HG03571 (cell line): ENCODE measurements at regions not wholly inside any gene's neighbourhood (a gene's known extent, or its start where the extent isn't known, plus 50 kb on each side); places are given as distances from the start of the nearest gene placed in this dataset.
"Not testable (repeated sequence)": the region's sequence is repeated elsewhere in the genome, so short reads cannot be mapped to it uniquely, and the experiment has no call there.

ENCODE experiments used
- ATAC-seq: cut with Tn5 transposase; IDR thresholded peaks from one replicate; pipeline ENCODE4 v1.9.1; 2021; ENCODE audit not compliant: unreplicated experiment

DNA sequence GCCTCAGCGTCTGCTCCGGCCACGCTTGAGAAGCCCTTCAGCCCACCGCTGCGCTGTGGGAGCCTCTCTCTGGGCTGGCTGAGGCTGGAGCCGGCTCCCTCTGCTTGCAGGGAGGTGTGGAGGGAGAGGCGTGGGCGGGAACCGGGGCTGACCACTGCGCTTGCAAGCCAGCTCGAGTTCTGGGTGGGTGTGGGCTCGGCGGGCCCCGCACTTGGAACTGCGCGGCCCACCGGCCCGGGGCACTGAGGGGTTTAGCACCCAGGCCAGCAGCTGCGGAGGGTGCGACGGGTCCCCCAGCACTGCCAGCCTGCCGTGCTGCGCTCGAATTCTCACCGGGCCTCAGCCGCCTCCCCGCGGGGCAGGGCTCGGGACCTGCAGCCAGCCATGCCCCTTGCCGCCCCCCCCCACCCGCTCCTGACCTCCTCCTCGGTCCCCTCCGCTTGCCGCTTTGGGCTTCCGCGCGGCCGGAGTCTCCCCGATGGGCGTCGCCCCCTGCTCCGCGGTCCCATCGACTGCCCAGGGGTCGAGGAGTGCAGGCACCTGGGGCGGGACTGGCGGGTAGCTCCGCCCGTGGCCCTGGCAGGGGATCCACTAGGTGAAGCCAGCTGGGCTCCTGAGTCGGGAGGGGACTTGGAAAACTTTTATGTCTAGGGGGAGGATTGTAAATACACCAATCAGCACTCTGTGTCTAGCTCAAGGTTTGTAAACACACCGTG lies 106.7 kb downstream of the RAP2B start:
- no peak for ATAC-seq

- no peak for ATAC-seq
Measured at GRCh38 chr3:153269730-153270129, 107.7 kb downstream of the RAP2B start.

DNA sequence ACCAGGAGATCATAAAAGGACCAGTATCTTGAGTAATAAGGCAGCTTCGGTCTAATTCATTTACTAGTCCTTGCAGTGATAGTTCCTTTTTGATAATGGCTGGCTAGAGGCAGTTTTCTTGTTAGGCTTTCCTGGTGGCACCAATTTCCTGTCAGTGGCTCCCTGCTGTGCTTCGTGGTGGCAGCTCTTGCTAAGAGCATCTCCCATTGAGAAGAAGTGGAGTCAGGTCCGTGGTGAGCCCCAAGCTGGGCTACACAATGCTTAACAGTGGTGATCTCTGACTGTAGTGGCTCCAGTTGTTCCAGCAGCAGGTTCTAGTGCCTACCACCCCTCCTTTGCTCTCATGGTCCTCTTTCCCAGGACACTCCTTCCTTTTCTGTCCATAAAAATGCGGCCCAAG lies 111.2 kb downstream of the RAP2B start:
- no peak for ATAC-seq

DNA sequence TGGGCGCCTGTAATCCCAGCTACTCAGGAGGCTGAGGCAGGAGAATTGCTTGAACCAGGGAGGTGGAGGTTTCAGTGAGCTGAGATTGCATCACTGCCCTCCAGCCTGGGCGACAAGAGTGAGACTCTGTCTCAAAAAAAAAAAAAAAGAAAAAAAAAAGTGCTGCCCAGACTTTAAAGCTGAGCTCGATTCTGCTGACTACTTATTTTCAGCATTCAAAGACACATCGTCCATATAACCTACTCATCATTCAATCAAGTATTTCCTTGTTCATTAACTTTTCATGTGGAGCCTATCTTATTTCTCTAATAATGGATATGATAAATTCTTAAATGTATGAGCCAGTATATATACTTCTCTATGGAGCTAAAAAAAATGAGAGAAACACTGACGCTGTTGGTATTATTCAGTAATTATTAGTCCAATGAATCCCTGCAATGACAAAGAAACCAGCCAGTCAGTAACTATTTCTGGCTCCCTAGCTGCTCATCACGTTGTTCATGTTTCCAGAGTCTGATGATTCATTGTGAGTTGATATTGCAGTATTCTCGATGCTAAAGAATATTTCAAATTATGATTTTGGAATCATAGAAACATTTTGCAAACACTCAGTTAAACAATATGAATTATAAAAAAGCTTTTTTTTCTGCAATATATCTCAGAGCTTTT lies 111.9 kb downstream of the RAP2B start:
- no peak for ATAC-seq

DNA sequence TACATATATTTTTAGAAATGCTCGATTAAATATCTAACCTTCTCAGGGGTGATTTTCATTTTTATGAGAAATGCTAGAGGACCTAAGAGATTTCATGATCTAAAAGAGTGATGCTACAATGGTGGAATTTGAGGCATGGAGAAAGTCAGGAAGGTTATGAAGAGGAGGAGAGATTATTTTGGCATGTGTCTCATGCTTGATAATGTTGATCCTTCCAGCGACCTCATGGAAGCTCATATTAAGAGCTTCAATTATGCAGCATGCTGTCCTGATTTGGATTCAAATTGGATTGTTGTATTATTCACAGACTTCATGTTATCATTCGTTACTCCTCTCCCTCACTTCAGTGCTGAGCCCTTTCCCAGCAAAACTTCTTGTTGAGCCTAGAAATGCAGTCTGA lies 112.5 kb downstream of the RAP2B start:
- no peak for ATAC-seq

DNA sequence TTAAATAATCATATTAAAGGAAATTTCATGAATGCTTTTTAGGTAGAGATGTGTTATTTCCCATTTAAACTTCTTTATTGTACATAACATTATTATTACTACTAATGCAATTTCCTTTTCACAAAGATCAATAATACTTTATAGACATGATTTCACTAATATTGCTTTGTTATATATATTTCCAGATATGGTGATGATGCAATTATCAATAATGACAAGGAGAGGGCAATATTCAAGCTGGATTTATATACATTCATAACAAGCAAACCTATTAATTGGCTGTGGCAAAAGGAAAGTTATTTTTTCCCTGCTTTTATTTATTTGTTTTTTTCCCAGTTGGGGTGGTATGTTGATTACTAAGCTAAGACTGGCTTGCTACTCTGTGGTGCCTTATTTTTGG lies 113.5 kb downstream of the RAP2B start:
- no peak for ATAC-seq

- no peak for ATAC-seq
Measured at GRCh38 chr3:153277029-153277428, 115.0 kb downstream of the RAP2B start.

DNA sequence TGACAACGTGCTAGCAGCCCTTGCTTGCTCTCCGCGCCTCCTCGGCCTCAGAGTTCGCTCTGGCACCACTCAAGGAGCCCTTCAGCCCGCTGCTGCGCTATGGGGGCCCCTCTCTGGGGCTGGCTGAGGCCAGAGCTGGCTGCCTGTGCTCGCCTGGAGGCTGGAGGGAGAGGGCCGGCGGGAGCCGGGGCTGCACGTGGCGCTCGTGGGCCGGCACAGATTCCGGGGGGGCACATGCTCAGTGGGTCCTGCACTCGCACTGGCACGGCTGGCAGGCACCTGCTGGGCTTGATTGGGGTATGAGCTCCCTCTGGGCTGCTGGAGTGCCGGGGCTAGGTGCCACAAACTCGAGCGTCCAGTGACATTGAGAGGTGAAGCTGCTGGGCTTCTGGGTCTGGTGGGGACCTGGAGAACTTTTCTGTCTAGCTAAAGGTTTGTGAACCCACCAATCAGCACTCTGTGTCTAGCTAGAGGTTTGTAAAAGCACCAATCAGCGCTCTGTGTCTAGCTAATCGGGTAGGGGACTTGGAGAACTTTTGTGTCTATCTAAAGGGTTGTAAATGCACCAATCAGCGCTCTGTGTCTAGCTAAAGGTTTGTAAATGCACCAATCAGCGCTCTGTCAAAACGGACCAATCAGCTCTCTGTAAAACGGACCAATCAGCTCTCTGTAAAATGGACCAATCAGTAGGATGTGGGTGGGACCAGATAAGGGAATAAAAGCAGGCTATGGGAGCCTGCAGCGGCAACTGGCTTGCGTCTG lies 119.4 kb downstream of the RAP2B start:
- not testable (repeated sequence) for ATAC-seq

DNA sequence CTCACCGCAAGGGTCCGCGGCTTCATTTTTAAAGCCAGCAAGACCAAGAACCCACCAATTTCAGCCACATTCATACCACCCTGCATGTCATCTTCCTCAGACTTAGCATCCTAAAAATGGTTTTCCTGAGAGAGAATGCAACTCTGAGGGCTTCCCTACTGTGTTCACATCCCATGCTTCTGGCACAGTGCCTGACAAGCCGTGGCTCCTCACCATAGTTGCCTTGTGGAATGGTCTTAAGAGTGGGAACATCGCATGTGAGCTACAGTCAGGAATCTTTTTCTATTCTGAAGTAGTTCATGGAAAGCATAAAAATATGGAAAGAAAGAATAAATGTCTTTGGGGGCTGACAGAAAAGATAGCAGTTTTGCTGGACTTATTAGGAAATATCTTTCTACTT lies 120.3 kb downstream of the RAP2B start:
- ATAC-seq = no peak

GRCh38 chr3:153284282-153284938 lies 122.4 kb downstream of the RAP2B start:
- ATAC-seq = no peak

DNA sequence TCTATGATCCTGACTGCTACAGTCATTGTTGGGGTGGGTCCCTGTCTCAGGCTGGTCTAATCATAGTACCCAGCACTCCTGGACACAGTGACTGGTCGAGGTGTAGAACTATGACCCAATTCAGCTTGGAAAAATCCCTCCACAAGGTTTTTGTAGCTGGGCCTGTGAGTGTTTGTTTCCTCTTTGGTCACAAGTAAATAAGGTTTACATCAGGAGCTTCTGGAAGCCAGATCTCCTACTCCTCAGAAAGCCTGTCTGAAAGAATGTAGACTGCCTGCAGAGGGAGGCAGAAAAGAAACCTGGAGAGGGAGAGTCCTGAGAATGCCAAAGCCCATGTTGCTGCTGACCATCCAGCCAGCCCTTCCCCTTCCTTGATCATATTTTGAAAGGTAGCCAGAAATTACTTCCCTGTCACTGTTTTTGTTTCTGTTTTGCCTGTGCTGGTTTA lies 123.2 kb downstream of the RAP2B start:
- ATAC-seq = no peak

GRCh38 chr3:153285982-153286381 lies 124.0 kb downstream of the RAP2B start:
- no peak for ATAC-seq

- no peak for ATAC-seq
Measured at GRCh38 chr3:153287017-153287416, 125.0 kb downstream of the RAP2B start.

- ATAC-seq = no peak
Measured at GRCh38 chr3:153289334-153289808, 127.3 kb downstream of the RAP2B start.

GRCh38 chr3:153290268-153291015 lies 128.4 kb downstream of the RAP2B start:
- no peak for ATAC-seq

DNA sequence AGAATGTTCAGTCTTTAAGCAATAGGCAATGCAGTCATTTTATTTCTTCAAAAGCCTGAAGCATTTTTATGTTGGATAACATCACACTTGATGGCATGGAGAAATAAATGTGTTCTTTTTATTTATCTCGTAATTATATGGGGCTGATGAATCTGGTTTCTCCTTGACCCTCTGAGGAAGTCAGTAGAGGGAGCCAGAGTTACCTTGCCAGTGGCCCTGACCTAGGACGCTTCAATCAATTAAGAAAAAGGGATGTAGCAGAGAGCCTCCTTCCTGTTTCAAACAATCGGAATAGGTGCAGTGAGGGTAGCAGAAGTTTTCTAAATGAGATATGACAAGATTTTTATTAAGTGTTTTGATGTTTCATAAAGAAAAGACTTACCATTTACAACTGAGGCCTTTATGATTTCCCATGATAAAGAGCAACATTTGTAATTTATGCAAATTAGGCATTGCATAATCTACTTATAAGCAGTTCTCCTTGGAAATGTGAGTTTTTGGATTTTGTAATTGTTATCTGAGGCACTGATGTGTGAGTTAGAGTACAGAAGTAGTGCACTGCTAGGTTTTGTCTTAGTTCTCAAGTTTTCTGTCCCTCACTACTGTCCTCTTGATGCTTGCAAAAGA lies 129.1 kb downstream of the RAP2B start:
- ATAC-seq = no peak

- ATAC-seq = no peak
Measured at GRCh38 chr3:153293265-153293664, 131.2 kb downstream of the RAP2B start.

DNA sequence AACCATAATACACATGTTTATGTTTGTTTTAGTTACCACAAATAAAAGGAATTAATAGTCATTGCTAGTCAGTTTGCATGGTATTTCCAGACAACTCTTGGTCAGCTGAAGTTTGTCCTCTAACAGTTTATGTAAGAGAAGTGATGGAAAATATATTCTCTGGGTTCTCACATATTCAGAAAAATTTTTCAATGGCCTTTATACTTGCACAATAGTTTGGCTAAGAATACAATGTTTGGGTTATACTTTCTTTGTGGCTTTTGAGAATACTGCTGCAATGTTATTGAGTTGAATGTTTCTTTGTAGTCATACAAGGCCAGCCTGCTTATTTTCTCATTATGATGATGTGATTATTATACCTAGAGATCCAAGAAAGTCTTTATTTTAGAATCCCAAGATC lies 133.9 kb downstream of the RAP2B start:
- ATAC-seq = no peak

- no peak for ATAC-seq
Measured at GRCh38 chr3:153305189-153305588, 143.2 kb downstream of the RAP2B start.

- ATAC-seq = no peak
Measured at GRCh38 chr3:153311541-153311940, 149.5 kb downstream of the RAP2B start.
